ENCODE measurements at regions not wholly inside any gene's neighbourhood (a gene's known extent, or its start where the extent isn't known, plus 50 kb on each side); places are given as distances from the start of the nearest gene placed in this dataset.
"Not testable (repeated sequence)": the region's sequence is repeated elsewhere in the genome, so short reads cannot be mapped to it uniquely, and the experiment has no call there.

- Mint-ChIP-seq H3K36me3 (no peaks in the 10 kb centered on the region), H3K27ac (no peak overlapping the region), H3K4me1 (no peaks in the 10 kb centered on the region), H3K4me3 (no peak overlapping the region), H3K9me3 (peaks cover 4 to 42% (median 9%) of the 10 kb centered on the region in 8 donors), H3K27me3 (peaks cover 0 to 1% of the 10 kb centered on the region in 2 donors)
- no peaks in the 10 kb centered on the region for H3K27me3 ChIP-seq (ENCODE audit: insufficient read depth, low read length)
- no peaks in the 10 kb centered on the region for H3K9me3 ChIP-seq (ENCODE audit: control insufficient read depth in 1 of 2, low read length in 2 of 2)
- POLR2A ChIA-PET (ENCODE audit: partially characterized antibody): no interaction called here
- intact Hi-C loops (cut with micrococcal nuclease): no loop called here
- no peak for DNase-seq
- no peaks in the 10 kb centered on the region for H3K36me3 ChIP-seq (ENCODE audit: insufficient read depth, low read length)
- H3K27ac ChIP-seq (ENCODE audit: low read depth, low read length): no peak overlapping the region
- no peaks in the 10 kb centered on the region for H3K4me1 ChIP-seq (ENCODE audit: insufficient read depth, low read length)
- CTCF ChIA-PET (ENCODE audit: partially characterized antibody): no interaction called here
- no peak overlapping the region for H3K4me3 ChIP-seq (ENCODE audit: low read length in 2 of 2)
Measured at GRCh38 chr11:57047610-57048009, 58.9 kb downstream of the OR5AK2 start.

DNA sequence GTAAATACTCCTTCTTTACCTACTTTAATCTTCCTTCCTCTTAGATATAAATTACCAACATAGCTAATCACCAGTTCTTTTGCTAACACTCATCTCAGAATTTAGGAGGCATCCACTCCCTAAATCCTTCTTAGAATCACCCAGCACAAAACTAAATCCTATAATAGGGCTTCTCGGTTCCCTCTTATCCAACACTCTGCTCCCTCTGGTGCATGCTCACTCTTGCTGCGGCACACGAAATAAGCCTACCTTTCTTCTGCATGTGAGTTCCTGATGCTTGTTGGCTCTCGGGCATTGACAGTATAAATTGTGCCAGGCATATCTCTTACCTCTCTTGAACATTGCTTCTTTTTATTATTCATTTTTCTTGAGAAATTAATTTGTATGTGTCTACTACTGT, 61.0 kb downstream of the OR5AK2 start:
- Histone ChIP-seq H3K4me3 (ENCODE audit: low read length in 2 of 2) (no peak overlapping the region), H3K4me1 (ENCODE audit: insufficient read depth, low read length) (no peaks in the 10 kb centered on the region), H3K9me3 (ENCODE audit: control insufficient read depth in 1 of 2, low read length in 2 of 2) (no peaks in the 10 kb centered on the region), H3K27me3 (ENCODE audit: insufficient read depth, low read length) (no peaks in the 10 kb centered on the region), H3K36me3 (ENCODE audit: insufficient read depth, low read length) (no peaks in the 10 kb centered on the region), H3K27ac (ENCODE audit: low read depth, low read length) (no peak overlapping the region)
- Mint-ChIP-seq H3K4me1 (no peaks in the 10 kb centered on the region), H3K9me3 (peaks cover 2 to 39% (median 8%) of the 10 kb centered on the region in 8 donors), H3K36me3 (no peaks in the 10 kb centered on the region), H3K27ac (no peak overlapping the region), H3K4me3 (no peak overlapping the region), H3K27me3 (peaks cover 0 to 1% of the 10 kb centered on the region in 2 donors)
- POLR2A ChIA-PET (ENCODE audit: partially characterized antibody): no interaction called here
- CTCF ChIA-PET (ENCODE audit: partially characterized antibody): no interaction called here
- intact Hi-C loops (cut with micrococcal nuclease): no loop called here
- DNase-seq: no peak

DNA sequence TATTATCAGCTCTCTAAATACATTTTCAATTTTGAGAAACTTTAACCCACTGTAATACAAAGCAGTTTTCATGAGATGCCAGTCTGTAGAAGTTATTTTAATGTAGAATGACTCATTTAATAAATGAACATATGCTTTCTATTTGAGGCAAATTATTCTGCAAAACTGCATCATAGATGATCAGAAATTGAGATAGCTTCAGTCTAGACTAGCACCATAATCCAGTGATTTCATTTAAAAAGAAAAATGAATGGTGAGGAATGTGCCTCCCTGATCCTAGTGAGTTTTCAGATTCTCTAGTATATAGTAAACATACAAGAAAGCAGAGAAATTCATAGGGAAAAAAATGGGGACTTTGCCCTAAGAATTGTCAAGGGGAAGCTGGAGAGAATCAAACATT, 66.1 kb downstream of the OR5AK2 start:
- H3K4me3 ChIP-seq (ENCODE audit: low read length in 2 of 2): no peak overlapping the region
- no peak for DNase-seq
- intact Hi-C loops (cut with micrococcal nuclease): no loop called here
- no peaks in the 10 kb centered on the region for H3K36me3 Mint-ChIP-seq
- H3K9me3 Mint-ChIP-seq: peaks cover 0 to 26% (median 10%) of the 10 kb centered on the region in 8 donors
- ChIA-PET CTCF (ENCODE audit: partially characterized antibody) (no interaction called here), POLR2A (ENCODE audit: partially characterized antibody) (no interaction called here)
- H3K27ac ChIP-seq (ENCODE audit: low read depth, low read length): no peak overlapping the region
- H3K27me3 ChIP-seq (ENCODE audit: insufficient read depth, low read length): no peaks in the 10 kb centered on the region
- no peaks in the 10 kb centered on the region for H3K9me3 ChIP-seq (ENCODE audit: control insufficient read depth in 1 of 2, low read length in 2 of 2)
- H3K4me1 Mint-ChIP-seq: no peaks in the 10 kb centered on the region
- H3K36me3 ChIP-seq (ENCODE audit: insufficient read depth, low read length): no peaks in the 10 kb centered on the region
- H3K27ac Mint-ChIP-seq: no peak overlapping the region
- peaks cover 0 to 2% of the 10 kb centered on the region in 2 donors for H3K27me3 Mint-ChIP-seq
- no peaks in the 10 kb centered on the region for H3K4me1 ChIP-seq (ENCODE audit: insufficient read depth, low read length)
- no peak overlapping the region for H3K4me3 Mint-ChIP-seq

DNA sequence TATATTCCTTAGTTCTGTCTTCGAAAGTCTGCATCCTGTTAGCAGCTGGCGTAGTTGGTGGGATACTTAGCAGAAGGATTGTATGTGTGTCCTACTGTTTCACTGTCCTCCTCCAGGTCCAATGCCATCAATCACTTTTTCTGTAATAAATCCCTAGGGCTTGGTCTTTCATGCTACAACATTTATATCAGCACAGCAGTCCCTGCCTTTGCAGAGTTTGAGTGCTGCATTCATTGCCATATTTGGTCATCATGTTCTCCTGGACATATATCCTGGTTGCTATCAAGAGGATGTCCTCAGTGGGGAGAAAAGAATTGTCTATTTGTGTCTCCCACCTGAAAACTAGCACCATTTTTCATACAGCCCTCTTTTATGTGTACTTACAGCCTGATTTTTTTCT, 67.0 kb downstream of the OR5AK2 start:
- Mint-ChIP-seq H3K27me3 (peaks cover 0 to 2% of the 10 kb centered on the region in 2 donors), H3K9me3 (peaks cover under 1 to 26% (median 10%) of the 10 kb centered on the region in 8 donors), H3K27ac (no peak overlapping the region), H3K36me3 (no peaks in the 10 kb centered on the region), H3K4me3 (no peak overlapping the region), H3K4me1 (no peaks in the 10 kb centered on the region)
- no peaks in the 10 kb centered on the region for H3K27me3 ChIP-seq (ENCODE audit: insufficient read depth, low read length)
- no peaks in the 10 kb centered on the region for H3K4me1 ChIP-seq (ENCODE audit: insufficient read depth, low read length)
- DNase-seq: no peak
- no peak overlapping the region for H3K27ac ChIP-seq (ENCODE audit: low read depth, low read length)
- intact Hi-C loops (cut with micrococcal nuclease): no loop called here
- H3K36me3 ChIP-seq (ENCODE audit: insufficient read depth, low read length): no peaks in the 10 kb centered on the region
- POLR2A ChIA-PET (ENCODE audit: partially characterized antibody): no interaction called here
- H3K9me3 ChIP-seq (ENCODE audit: control insufficient read depth in 1 of 2, low read length in 2 of 2): no peaks in the 10 kb centered on the region
- no peak overlapping the region for H3K4me3 ChIP-seq (ENCODE audit: low read length in 2 of 2)
- CTCF ChIA-PET (ENCODE audit: partially characterized antibody): no interaction called here

- Histone ChIP-seq H3K4me3 (ENCODE audit: low read length in 2 of 2) (no peak overlapping the region), H3K27ac (ENCODE audit: low read depth, low read length) (no peak overlapping the region), H3K36me3 (ENCODE audit: insufficient read depth, low read length) (no peaks in the 10 kb centered on the region), H3K4me1 (ENCODE audit: insufficient read depth, low read length) (no peaks in the 10 kb centered on the region), H3K9me3 (ENCODE audit: control insufficient read depth in 1 of 2, low read length in 2 of 2) (no peaks in the 10 kb centered on the region), H3K27me3 (ENCODE audit: insufficient read depth, low read length) (no peaks in the 10 kb centered on the region)
- H3K27ac Mint-ChIP-seq: no peak overlapping the region
- H3K27me3 Mint-ChIP-seq: peaks cover 0 to 2% of the 10 kb centered on the region in 2 donors
- CTCF ChIA-PET (ENCODE audit: partially characterized antibody): no interaction called here
- intact Hi-C loops (cut with micrococcal nuclease): no loop called here
- H3K4me1 Mint-ChIP-seq: no peaks in the 10 kb centered on the region
- H3K36me3 Mint-ChIP-seq: no peaks in the 10 kb centered on the region
- H3K9me3 Mint-ChIP-seq: peaks cover 2 to 28% (median 9%) of the 10 kb centered on the region in 8 donors
- POLR2A ChIA-PET (ENCODE audit: partially characterized antibody): no interaction called here
- no peak for DNase-seq
- no peak overlapping the region for H3K4me3 Mint-ChIP-seq
Measured at GRCh38 chr11:57056735-57057134, 68.0 kb downstream of the OR5AK2 start.

GRCh38 chr11:57057561-57057960, 68.8 kb downstream of the OR5AK2 start:
- H3K9me3 Mint-ChIP-seq: peaks cover 2 to 27% (median 9%) of the 10 kb centered on the region in 8 donors
- peaks cover 0 to 2% of the 10 kb centered on the region in 2 donors for H3K27me3 Mint-ChIP-seq
- Histone ChIP-seq H3K4me1 (ENCODE audit: insufficient read depth, low read length) (no peaks in the 10 kb centered on the region), H3K9me3 (ENCODE audit: control insufficient read depth in 1 of 2, low read length in 2 of 2) (no peaks in the 10 kb centered on the region), H3K36me3 (ENCODE audit: insufficient read depth, low read length) (no peaks in the 10 kb centered on the region), H3K27ac (ENCODE audit: low read depth, low read length) (no peak overlapping the region), H3K4me3 (ENCODE audit: low read length in 2 of 2) (no peak overlapping the region), H3K27me3 (ENCODE audit: insufficient read depth, low read length) (no peaks in the 10 kb centered on the region)
- intact Hi-C loops (cut with micrococcal nuclease): no loop called here
- H3K27ac Mint-ChIP-seq: no peak overlapping the region
- POLR2A ChIA-PET (ENCODE audit: partially characterized antibody): no interaction called here
- no peaks in the 10 kb centered on the region for H3K36me3 Mint-ChIP-seq
- CTCF ChIA-PET (ENCODE audit: partially characterized antibody): no interaction called here
- H3K4me3 Mint-ChIP-seq: no peak overlapping the region
- no peaks in the 10 kb centered on the region for H3K4me1 Mint-ChIP-seq
- no peak for DNase-seq

- H3K4me1 ChIP-seq (ENCODE audit: insufficient read depth, low read length); CTCF ChIA-PET (ENCODE audit: partially characterized antibody); H3K27me3 Mint-ChIP-seq; H3K27ac ChIP-seq (ENCODE audit: low read depth, low read length); H3K9me3 ChIP-seq (ENCODE audit: control insufficient read depth in 1 of 2, low read length in 2 of 2); DNase-seq; H3K4me3 ChIP-seq (ENCODE audit: low read length in 2 of 2); H3K36me3 ChIP-seq (ENCODE audit: insufficient read depth, low read length); H3K27ac Mint-ChIP-seq; intact Hi-C loops (cut with micrococcal nuclease); POLR2A ChIA-PET (ENCODE audit: partially characterized antibody); H3K4me3 Mint-ChIP-seq; H3K27me3 ChIP-seq (ENCODE audit: insufficient read depth, low read length); H3K4me1 Mint-ChIP-seq; H3K36me3 Mint-ChIP-seq: not testable (repeated sequence)
- peaks cover 4 to 41% (median 15%) of the 10 kb centered on the region in 8 donors for H3K9me3 Mint-ChIP-seq
Measured at GRCh38 chr11:57062957-57063356, 74.2 kb downstream of the OR5AK2 start.

DNA sequence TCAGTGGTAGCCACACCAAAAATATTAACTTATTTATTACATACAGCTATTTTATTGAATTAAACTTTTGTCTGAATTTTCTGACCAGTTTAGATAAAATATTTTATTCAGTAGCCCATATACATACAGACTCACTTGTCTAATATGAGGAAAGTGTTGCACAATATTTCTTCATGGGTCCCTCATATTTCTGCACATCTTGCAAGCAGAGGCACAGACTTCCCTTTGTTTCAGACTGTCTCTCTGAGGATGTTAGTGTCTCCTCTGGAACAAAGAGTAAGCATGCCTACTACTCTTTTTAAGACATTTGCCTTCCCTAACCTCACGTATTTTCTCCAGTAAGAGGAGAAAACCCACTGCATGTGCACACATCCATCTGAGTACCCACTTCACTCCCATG, 81.2 kb downstream of the OR5AK2 start:
- no peaks in the 10 kb centered on the region for H3K27me3 Mint-ChIP-seq
- no peak overlapping the region for H3K4me3 Mint-ChIP-seq
- no peaks in the 10 kb centered on the region for H3K4me1 Mint-ChIP-seq
- Histone ChIP-seq H3K9me3 (ENCODE audit: control insufficient read depth in 1 of 2, low read length in 2 of 2) (no peaks in the 10 kb centered on the region), H3K27ac (ENCODE audit: low read depth, low read length) (no peak overlapping the region), H3K27me3 (ENCODE audit: insufficient read depth, low read length) (no peaks in the 10 kb centered on the region), H3K4me3 (ENCODE audit: low read length in 2 of 2) (no peak overlapping the region), H3K4me1 (ENCODE audit: insufficient read depth, low read length) (no peaks in the 10 kb centered on the region), H3K36me3 (ENCODE audit: insufficient read depth, low read length) (no peaks in the 10 kb centered on the region)
- no peak for DNase-seq
- POLR2A ChIA-PET (ENCODE audit: partially characterized antibody): no interaction called here
- intact Hi-C loops (cut with micrococcal nuclease): no loop called here
- no peaks in the 10 kb centered on the region for H3K36me3 Mint-ChIP-seq
- CTCF ChIA-PET (ENCODE audit: partially characterized antibody): no interaction called here
- H3K27ac Mint-ChIP-seq: no peak overlapping the region
- H3K9me3 Mint-ChIP-seq: peaks cover 0 to 12% (median 5%) of the 10 kb centered on the region in 8 donors
